ENCODE measurements at regions not wholly inside any gene's neighbourhood (a gene's known extent, or its start where the extent isn't known, plus 50 kb on each side); places are given as distances from the start of the nearest gene placed in this dataset.

- no peak for TF ChIP-seq EGR1 (IDR thresholded peaks at IDR 0.05)
- TF ChIP-seq, protein P1, sequence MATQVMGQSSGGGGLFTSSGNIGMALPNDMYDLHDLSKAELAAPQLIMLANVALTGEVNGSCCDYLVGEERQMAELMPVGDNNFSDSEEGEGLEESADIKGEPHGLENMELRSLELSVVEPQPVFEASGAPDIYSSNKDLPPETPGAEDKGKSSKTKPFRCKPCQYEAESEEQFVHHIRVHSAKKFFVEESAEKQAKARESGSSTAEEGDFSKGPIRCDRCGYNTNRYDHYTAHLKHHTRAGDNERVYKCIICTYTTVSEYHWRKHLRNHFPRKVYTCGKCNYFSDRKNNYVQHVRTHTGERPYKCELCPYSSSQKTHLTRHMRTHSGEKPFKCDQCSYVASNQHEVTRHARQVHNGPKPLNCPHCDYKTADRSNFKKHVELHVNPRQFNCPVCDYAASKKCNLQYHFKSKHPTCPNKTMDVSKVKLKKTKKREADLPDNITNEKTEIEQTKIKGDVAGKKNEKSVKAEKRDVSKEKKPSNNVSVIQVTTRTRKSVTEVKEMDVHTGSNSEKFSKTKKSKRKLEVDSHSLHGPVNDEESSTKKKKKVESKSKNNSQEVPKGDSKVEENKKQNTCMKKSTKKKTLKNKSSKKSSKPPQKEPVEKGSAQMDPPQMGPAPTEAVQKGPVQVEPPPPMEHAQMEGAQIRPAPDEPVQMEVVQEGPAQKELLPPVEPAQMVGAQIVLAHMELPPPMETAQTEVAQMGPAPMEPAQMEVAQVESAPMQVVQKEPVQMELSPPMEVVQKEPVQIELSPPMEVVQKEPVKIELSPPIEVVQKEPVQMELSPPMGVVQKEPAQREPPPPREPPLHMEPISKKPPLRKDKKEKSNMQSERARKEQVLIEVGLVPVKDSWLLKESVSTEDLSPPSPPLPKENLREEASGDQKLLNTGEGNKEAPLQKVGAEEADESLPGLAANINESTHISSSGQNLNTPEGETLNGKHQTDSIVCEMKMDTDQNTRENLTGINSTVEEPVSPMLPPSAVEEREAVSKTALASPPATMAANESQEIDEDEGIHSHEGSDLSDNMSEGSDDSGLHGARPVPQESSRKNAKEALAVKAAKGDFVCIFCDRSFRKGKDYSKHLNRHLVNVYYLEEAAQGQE (IDR thresholded peaks at IDR 0.05; ENCODE audit: low read depth) = no peak
- TF ChIP-seq TAF1 (IDR thresholded peaks at IDR 0.05; ENCODE audit: low read depth) = no peak
- TF ChIP-seq EP300 (IDR thresholded peaks at IDR 0.05; ENCODE audit: borderline replicate concordance) = no peak
- TF ChIP-seq FOXM1 (IDR thresholded peaks at IDR 0.05; ENCODE audit: borderline replicate concordance, low read depth) = no peak
- TF ChIP-seq CEBPB (IDR thresholded peaks at IDR 0.05) = no peak
- no peak for TF ChIP-seq TCF12 (IDR thresholded peaks at IDR 0.05; ENCODE audit: low read depth)
- no peak for TF ChIP-seq YY1 (IDR thresholded peaks at IDR 0.05; ENCODE audit: low read depth)
These were observed 404.4 kb downstream of the ARHGEF28 start for GRCh38 chr5:74030371-74030770.
